K562 (cell line): ENCODE measurements at regions not wholly inside any gene's neighbourhood (a gene's known extent, or its start where the extent isn't known, plus 50 kb on each side); places are given as distances from the start of the nearest gene placed in this dataset.

Experiments used
- CHD7 ChIP-seq: fragments of 200-600 bp; sonication (generic); IDR thresholded peaks from one replicate; pipeline ENCODE4 v1.6.1; 2012; ENCODE audit warnings: mild to moderate bottlenecking, low read depth, low read length, inconsistent platforms
- PURB ChIP-seq: sonication (generic); formaldehyde crosslinking; IDR thresholded peaks from 2 replicates; pipeline ENCODE4 v1.9.0; 2021; ENCODE audit warnings: low read depth, mild to moderate bottlenecking, missing genetic modification reagents
- TOE1 ChIP-seq, 2 experiments: fragments of 450-650 bp in 1 of 2; sonication (generic) in 1 of 2; formaldehyde crosslinking in 1 of 2; IDR thresholded peaks; 2 replicates each; pipeline versions ENCODE4 v1.7.1 to v1.8.0; 2016 to 2022; ENCODE audit warnings: borderline replicate concordance in 2 of 2, mild to moderate bottlenecking in 2 of 2, antibody characterized with exemption in 1 of 2, inconsistent platforms in 1 of 2, low read depth in 1 of 2, missing genetic modification reagents in 1 of 2, moderate library complexity in 1 of 2

- TF ChIP-seq CHD7 (no peak), TOE1 (IDR thresholded peaks at IDR 0.05; ENCODE audit: borderline replicate concordance) (no peak), TOE1 (CRISPR knock-in tag; IDR thresholded peaks at IDR 0.05; ENCODE audit: borderline replicate concordance, low read depth) (no peak), PURB (CRISPR knock-in tag) (no peak)
These were observed 54.4 kb upstream of the TP53I11 start (continued) for GRCh38 chr11:45005106-45005505.
